ENCODE measurements at regions not wholly inside any gene's neighbourhood (a gene's known extent, or its start where the extent isn't known, plus 50 kb on each side); places are given as distances from the start of the nearest gene placed in this dataset.
"Not testable (repeated sequence)": the region's sequence is repeated elsewhere in the genome, so short reads cannot be mapped to it uniquely, and the experiment has no call there.

DNA sequence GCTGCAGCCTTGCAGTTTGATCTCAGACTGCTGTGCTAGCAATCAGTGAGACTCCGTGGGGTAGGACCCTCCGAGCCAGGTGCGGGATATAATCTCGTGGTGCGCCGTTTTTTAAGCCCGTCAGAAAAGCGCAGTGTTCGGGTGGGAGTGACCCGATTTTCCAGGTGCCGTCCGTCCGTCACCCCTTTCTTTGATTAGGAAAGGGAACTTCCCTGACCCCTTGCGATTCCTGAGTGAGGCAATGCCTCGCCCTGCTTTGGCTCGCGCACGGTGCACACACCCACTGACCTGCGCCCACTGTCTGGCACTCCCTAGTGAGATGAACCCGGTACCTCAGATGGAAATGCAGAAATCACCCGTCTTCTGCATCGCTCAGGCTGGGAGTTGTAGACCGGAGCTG is 203.2 kb downstream of the SNCAIP start:
- not testable (repeated sequence) for DNase-seq

DNA sequence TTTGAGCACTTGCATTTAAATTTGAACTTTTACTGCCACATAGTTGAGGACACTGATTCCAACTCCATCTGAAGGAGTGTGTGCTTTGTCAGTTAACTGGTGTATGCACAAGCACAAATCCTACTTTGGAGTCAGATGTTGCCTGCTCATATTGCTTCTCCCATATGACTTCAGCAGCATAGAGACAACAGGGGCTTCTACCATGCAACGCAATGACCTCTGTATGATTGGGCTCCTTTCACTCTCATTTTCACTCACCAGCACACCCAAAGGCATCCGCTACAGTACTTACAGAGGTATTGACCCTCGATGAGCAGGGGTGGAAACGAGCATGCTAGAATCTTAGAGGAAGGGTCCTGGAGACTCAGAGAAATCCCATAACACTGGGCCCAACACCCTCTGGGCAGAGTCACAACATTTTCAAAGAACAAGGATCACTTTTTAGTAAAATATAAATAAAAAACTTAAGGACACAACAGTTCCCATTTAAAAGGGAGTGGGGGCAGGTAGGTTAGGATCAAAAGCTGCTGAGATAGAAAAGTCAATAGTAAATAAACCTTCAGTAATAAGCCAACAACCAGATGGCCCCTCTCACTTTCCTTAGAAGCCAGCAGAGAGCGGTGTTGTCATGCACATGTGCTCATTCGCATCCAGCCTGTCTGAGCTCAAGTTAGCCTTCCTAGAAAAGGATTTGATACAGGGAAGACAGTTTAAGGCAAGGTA is 203.8 kb downstream of the SNCAIP start:
- DNase-seq, result no peak

DNA sequence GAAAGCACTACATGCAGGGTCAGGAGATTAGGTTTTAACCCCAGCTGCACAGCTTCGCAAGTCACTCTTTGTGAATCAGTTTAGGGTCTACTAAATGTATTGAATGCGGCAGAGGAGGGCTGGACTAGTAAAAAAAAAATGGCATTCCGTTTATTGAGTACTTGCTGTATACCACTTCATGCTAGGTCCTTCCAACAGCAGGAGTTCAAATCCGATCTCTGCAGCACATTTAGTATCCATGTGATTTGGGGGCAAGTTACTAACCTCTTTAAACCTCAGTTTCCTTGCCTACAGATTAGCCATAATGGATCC is 204.4 kb downstream of the SNCAIP start:
- no peak for DNase-seq

DNA sequence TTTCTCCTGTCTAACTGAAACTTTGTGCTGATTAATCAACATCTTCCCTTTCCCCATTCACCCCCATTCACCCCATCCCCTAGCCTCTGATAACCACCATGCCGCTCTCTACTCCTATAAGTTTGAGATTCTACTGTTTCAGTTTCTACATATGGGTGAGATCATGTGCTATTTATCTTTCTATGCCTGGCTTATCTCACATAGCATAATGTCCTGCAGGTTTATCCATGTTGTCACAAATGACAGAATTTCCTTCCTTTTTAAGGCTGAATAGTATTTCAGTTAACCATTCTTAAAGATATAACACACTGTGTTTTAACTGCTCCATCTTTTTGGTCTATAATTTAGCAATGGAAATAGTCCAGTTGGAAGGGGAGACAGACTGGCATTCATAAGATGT is 205.1 kb downstream of the SNCAIP start:
- DNase-seq, result no peak

DNA sequence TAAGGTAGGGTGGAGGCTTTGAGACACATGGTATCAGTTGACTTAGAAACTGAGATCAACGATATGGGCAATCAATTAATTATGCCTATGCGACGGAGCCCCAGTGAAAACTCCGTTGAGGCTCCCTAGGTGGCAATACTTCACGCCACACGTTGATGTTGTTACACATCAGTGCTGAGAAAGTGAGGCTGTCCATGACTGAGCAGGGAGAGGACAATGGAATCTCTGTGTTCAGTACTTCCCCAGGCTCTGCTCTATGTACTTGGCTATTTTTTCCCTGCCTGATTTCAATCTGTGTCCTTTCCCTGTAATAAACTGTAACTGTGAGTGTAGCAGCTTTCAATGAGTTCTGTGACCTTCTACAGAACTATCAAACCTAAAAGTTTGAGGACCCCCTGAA is 211.7 kb downstream of the SNCAIP start:
- no peak for DNase-seq

DNA sequence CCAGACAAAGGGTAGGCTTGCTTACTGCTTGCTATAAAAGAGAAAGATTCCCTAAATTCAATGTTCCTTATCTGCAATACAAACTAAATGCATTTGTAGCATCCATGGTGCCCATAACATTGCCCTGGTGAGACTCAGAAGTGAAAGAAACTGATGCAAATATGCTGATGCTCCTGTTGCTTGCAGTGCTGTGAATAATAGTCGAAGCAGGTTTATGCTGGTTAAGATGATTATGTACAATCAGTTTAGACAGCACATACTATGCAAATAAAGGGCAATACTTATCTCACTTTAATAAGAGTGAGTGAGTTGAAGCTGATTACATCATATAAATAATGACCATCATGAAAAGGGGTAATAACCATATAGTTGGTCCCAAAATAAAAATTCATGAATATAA is 215.5 kb downstream of the SNCAIP start:
- DNase-seq, result no peak

DNA sequence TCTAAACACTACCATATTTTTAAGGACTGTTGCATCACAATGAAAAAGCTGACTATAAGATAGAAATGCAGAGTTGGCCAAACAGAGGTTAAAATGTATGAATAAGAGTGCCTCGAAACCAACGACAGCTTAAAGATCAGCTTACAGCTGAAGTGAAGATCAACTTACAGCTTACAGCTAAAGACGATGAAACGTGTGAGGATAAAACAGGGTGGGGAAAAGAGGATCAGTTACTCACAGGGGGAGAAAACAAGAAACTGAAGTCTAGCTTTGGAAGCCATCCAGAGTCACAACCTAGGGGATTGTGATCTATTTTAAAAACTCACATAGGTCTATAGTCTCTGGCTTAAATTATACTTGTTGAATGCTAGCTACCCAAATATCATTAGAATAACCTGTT is 220.0 kb downstream of the SNCAIP start:
- no peak for DNase-seq

DNA sequence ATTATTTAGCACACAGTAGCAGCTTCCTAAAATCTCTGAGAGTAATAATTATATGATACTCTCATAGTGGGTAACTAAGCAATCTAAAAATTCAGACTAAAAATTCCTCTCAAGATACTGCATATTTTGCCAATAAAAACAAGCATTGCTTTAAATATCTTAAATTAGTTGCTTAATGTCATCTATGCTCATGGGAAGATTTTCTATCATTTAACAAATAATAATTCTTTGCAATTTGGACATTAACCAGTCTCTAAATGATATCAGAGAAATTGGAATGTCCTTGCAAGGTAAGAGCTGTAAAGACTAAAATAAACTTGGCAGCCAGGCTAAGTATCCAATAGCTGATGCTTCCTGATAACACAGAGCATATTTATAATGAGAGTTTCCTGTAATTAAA is 221.8 kb downstream of the SNCAIP start:
- DNase-seq, result no peak

DNA sequence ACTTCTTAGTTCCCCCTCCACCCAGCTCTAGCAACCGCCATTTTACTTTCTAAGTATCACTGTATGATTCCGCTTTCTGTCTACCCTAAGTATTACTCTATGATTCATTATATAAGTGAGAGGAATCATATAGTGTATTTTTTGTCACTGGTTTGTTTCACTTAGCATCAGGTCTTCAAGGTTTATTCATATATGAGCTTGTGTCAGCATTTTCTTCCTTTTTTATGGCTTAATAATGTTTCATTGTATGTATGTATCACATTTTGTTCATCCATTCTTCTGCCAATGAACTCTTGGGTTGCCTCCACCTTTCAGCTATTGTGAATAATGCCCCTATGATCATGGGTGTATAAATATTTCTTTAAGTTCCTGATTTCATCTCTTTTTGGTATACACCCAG is 222.8 kb downstream of the SNCAIP start:
- DNase-seq, result no peak

DNA sequence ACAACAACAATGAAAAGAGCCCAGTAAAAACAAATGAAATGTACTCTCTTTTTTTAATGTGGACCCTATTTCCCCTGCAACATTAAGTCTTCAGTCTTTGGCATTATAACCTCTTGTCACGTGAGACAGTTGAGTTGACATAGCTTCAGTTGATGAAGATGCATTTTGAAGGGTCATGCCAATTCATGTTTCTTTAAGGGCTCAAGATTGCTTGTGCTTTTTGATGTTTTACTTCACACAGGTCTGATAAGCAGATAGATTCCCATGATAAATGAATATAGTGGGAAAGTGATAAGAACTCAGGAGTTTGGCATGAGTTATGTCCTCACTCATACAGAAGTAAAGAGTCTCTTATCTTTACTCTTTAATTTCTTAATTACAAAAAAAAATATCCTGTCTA is 229.4 kb downstream of the SNCAIP start:
- no peak for DNase-seq

DNA sequence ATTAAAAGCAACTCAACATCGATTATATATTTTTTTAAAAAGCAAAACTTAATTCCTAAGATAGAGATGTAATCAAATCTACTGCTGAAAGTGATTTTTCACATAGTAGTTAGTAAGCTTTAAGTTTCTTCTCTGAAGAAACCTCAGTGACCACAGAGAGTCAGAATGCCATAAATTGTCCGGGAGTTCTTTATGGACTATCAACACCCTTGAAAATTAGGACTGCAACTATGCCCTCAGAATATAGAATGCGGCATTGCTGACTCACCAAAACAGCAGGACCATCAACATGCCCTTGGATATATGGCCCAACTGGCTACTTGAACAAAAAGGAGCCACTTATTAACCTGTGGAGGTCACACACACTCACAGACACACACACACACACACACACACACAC is 228.9 kb upstream of the SNX2 start:
- DNase-seq, result no peak

DNA sequence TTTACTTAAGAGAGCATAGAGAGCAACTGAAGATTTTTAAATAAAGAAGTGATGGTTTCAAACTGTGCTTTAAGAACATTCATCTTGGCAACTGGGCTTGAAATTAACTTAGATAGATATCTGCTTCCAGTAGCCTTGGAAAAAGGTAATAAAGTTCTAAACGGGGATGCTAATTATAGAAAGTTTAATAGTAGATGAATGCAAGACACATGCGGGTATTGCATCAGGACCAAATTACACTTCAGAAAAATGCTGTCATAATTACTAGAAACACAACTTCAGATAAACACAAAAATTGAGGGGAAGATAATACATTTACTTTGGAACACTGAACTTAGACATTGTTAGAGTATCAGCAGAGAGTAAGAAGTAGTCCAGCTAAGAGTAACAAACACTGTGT is 227.7 kb upstream of the SNX2 start:
- no peak for DNase-seq

DNA sequence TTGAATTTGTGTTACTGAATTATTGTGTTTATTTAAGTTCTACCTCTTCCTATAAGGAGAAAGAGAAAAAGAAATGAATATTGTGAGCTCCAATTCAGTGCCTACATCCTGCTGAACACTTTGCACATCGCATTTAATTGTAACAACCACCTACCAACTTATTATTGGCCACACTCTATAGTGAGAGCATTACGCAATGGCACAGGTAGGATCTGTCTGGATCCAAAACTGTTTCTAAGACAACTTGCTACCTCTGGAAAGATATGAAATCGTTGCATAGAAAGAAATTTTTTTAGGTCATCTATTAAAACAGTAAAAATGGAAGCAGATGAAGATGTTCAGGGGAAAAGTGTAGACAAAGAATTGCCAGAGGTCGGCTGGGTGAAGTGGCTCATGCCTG is 227.2 kb upstream of the SNX2 start:
- no peak for DNase-seq

DNA sequence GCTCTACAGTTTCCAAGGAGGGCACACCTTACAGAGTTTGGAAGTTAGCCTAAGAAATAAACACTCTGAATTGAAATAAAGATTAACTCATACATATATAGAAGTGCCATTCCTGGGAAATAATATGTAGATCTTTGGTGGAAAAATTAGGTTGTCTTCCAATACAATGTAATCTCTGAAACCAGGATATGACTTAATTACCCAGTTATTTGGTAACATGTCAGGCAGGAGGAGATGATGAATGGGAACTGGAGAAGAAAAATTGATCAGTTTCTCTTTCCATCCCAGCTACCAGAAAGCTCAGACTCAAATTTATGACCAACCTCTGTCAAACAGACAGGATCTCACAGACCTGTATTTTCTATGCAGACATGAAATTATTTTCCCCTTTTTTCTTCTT is 215.2 kb upstream of the SNX2 start:
- no peak for DNase-seq

DNA sequence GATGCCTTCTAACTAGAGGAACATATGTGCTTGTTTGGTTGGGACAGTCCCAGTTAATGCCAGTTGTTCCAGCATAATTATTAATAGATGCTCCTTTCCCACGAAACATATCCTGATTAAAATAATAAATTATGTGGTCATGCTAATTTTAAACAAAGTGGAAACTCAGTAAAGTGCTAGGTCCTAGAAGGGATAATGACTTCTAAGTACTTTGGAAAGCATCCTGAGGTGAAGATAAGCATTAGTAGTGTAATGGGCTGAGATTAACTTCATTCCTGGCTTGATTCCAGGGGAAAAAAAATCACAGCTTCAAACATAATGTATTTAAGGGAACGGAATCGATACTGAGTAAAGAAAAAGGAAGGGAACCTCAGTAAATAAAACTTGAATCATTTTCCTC is 213.7 kb upstream of the SNX2 start:
- DNase-seq, result no peak

DNA sequence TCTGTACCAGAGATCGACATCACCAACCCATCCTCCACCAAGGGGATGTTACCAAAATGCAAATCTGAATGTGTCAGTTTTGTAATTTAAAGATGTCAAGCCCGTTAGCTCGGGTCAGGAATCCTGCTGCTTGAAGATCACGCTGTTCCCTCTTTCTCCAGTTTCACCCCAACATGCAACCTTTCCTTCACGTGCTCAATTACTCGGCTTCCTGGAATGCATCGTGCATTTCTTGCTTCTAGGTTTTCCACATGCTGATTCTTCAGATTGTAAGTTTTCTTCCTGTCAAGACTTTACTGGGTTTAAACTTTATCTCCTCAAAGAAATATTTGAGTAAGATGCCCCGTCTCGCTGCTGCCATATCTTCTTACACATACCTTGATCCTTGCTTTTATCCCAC is 209.5 kb upstream of the SNX2 start:
- DNase-seq, result no peak

DNA sequence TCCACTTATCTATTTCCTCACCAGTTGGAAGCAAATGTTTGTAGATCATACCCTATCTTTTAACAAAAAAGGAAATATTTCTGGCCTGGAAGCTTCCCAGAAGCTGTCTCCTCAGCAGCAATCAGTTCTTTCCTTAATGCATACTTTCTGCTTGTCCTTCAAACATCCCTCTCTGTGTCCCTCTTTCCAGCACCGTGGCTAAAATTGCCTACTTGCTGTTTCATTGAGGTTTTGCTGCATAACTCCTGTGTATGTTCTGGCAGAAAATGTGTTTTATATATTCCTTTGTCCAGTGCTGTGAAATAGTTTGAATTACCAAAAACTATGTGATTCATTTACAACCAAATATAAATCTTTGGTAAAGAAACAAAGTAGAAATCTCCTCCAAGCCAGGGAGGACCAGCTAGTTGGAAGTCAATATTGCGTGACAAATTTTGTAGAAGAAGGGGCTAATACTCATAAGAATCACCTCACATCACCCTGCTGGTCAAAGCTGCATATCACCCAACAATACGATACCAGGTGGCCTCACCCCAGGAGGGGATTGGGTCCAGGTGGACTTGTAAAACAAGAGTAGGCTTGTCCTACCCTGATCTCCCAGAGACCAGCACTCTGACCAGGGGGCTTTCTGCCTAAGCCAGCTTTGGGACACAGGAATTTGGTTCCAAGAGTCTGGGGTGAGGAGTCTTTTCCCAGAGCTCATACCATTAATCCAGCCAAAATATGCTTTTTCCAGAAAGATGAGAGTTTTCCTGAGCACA is 198.4 kb upstream of the SNX2 start:
- no peak for DNase-seq

DNA sequence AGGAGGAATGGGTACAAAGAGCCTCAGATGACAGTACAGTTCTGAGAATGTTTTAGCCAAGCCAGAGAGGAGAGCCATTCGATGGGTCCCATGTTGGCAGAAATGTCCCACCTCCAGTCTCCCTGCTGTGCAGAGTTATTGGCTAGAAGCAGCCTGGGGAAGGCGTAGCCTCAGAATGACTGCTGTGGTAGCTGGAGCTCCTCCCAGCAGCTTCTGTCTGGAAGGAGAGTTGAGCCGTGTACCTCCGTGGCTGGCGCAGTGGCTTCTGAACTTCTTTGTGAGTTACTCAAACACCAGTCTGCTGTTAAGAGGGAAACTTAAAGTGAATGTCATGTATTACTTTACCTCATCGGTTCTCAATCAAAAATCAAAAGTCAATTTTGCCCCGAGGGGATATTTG is 193.3 kb upstream of the SNX2 start:
- no peak for DNase-seq

DNA sequence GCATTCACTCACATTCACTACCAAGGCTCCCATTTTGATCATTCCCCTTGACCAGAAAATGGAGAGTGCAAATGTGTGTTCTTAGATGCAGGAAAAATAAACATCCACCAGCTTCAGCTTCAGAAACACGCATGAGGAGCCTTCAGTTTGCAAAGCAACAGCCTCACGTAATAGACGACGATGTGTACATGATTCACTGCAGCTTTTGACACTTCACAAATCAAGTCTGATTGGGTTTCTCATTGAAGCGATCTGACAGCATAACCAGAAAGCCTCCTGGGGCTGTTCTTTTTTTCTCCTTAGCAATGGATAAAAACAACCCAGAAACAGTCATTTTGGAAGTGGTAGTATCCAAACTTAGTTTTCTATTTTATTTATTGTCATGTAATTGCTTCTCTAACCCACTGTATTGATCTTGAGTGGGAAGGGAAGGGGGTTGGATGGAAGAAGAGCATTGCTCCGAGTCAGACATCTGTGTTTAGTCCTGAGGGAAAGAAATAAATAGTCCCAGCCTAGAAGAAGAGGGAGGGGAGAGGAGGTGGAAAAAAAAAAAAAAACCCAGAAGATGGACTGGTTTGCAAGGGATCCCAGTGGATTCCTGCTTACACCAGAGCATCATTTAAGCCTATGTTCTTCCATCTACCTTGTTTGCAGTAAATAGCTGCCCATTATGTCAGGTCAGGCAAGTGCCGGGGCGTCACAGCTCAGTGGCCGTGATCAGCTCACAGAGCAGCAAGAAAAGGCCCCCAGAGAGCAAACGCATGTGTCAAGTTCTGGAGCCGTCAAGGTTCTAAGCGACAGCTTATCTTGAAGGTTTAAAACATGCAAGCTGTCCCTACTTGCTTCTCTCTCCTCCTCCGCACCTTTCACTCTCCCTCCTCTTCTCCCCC is 190.2 kb upstream of the SNX2 start:
- no peak for DNase-seq

DNA sequence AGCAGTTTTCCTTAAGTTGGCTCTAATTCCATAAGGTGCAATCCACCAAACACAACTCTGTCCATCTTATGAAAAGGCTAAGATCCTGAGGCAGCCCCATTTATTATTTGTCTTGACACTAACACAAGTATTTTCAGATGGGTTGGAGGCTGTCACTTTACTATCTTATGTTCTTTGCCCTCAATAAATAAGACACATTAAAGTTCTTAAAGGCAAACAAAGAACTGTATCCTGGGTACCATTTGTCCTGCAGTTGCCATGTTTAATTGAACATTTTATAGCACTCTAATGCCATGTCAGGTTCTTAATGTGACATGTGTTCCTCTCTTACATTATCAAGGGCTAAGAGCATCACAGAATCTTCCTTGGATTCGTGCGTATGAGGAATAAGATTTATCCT is 189.5 kb upstream of the SNX2 start:
- no peak for DNase-seq

DNA sequence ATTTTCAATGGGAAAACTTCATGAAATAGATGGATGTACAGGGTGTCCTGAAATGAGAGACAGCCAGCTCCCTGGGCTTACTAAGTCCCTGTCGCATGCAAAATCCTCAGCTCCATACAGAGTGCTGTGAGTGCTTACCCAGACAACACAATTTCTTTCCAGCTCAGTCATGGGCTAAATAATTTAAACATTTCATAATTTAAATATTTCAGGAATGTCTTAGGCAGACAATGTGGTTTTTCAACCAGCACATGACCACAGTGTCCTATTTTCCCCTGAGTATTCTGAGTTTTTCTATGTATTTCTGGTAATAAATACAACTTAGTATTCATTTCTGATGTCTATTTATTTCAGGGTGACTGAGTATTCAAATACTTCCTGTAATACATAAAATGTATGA is 188.5 kb upstream of the SNX2 start:
- DNase-seq, result no peak

DNA sequence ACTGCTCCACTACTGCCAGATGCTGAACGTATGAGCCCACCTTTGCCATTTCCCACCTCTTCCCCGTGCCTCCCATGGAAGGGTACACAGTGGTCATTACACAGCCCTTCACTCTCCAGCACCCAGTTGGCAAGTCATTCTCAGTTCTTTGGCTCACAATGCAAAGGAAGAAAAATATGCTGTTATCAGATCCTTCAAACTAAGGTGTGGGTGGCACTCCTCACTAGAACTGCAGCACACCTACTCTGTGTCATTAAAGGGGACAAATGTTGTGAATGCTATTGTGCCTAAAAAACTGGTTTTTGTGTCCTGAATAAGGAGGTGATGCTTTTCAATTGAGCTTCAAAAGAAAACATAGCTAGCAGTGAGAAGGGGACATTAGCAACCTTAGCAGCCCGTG is 183.1 kb upstream of the SNX2 start:
- no peak for DNase-seq

DNA sequence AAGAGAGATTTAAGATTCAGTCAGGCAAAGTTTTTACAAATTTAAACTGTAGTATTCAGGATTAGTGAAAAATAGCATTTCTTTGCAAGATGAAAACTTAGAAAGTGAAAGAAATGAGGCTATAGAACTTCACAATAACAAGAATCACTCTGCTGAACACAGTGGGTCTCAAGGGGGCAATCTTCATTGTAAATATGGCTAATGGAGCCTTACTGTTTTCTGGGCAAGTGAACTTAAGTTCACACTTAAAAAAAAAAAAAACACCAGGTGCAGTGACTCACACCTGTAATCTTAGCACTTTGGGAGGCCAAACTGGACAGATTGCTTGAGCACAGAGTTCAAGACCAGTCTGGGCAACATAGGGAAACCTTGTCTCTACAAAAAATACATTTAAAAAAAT is 175.9 kb upstream of the SNX2 start:
- DNase-seq, result no peak

DNA sequence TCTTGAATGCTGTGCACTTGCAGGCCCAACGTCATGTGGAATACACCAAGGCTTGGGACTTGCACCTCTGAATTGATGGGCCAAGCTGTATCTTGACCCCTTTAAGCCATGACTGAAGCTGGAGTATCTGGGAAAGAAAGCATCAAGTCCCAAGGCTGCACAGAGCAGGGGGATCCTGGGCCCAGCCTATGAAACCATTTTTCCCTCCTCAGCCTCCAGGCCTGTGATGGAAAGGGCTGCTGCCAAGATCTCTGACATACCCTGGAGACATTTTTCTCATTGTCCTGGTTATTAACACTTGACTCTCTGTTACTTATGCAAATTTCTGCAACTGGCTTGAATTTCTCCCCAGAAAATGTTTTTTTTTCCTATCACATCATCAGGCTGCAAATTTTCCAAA is 174.0 kb upstream of the SNX2 start:
- DNase-seq, result no peak

Measured in CD4-positive, alpha-beta T cell treated with Interleukin-17A for 1 hour (primary cell).